ENCODE measurements at regions not wholly inside any gene's neighbourhood (a gene's known extent, or its start where the extent isn't known, plus 50 kb on each side); places are given as distances from the start of the nearest gene placed in this dataset.

- no peaks in the 10 kb centered on the region for H3K9me3 ChIP-seq (ENCODE audit: control insufficient read depth in 4 of 4, low read length in 3 of 4)
- H3K4me1 ChIP-seq (ENCODE audit: control insufficient read depth in 4 of 4, insufficient read depth in 4 of 4, low read length in 3 of 4) = no peaks in the 10 kb centered on the region
- H3K9ac ChIP-seq (ENCODE audit: low read depth in 1 of 2, low read length in 2 of 2) = no peak overlapping the region
- H3K27me3 ChIP-seq (ENCODE audit: control insufficient read depth in 4 of 4, insufficient read depth in 4 of 4, low read length in 3 of 4) = no peaks in the 10 kb centered on the region
- H3K36me3 ChIP-seq (ENCODE audit: control insufficient read depth in 4 of 4, insufficient read depth in 3 of 4, low read depth in 1 of 4, low read length in 3 of 4) = no peaks in the 10 kb centered on the region
- no peak for TF ChIP-seq NR2F2 (IDR thresholded peaks at IDR 0.05)
- TF ChIP-seq YY1 (IDR thresholded peaks at IDR 0.05) = no peak
- H3K27ac ChIP-seq (ENCODE audit: low read depth in 1 of 2, low read length in 2 of 2) = no peak overlapping the region
- no peak overlapping the region for H3K4me3 ChIP-seq (ENCODE audit: low read depth in 1 of 3, low read length in 3 of 3)
- no peak for DNase-seq (ENCODE audit: low spot score)
- WGBS = 81% methylated on average over 4 of the region's 4 CpGs
Observed at GRCh38 chr4:96992443-96992842, 1150.8 kb downstream of the STPG2 start.

DNA sequence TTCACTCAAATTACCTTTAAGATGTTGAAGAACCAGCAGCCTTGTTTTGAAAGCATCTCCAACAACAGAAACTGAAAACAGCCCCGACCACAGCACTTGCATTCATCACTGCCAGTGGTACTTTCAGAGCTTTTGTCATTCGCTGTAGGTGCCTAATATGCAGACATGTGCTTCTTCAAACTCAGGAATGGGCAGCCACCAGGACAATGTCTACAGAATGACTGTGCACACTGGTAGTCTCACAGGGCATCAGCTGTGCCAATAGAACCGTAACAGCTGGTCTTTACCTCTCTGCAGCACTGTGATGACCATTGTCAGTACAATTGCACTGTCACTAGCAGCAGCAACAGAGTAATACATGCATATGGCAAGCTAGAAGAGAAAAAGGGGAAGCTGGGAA is 1149.7 kb downstream of the STPG2 start:
- Histone ChIP-seq H3K4me1 (ENCODE audit: control insufficient read depth in 4 of 4, insufficient read depth in 4 of 4, low read length in 3 of 4) (no peaks in the 10 kb centered on the region), H3K27ac (ENCODE audit: low read depth in 1 of 2, low read length in 2 of 2) (no peak overlapping the region), H3K9me3 (ENCODE audit: control insufficient read depth in 4 of 4, low read length in 3 of 4) (no peaks in the 10 kb centered on the region), H3K4me3 (ENCODE audit: low read depth in 1 of 3, low read length in 3 of 3) (no peak overlapping the region), H3K27me3 (ENCODE audit: control insufficient read depth in 4 of 4, insufficient read depth in 4 of 4, low read length in 3 of 4) (no peaks in the 10 kb centered on the region), H3K9ac (ENCODE audit: low read depth in 1 of 2, low read length in 2 of 2) (no peak overlapping the region), H3K36me3 (ENCODE audit: control insufficient read depth in 4 of 4, insufficient read depth in 3 of 4, low read depth in 1 of 4, low read length in 3 of 4) (no peaks in the 10 kb centered on the region)
- no peak for DNase-seq (ENCODE audit: low spot score)
- WGBS = 61% methylated on average over 3 of the region's 3 CpGs
- TF ChIP-seq CTCF (IDR thresholded peaks at IDR 0.05; ENCODE audit: low read depth, low read length, missing input control) (no peak), RXRA (IDR thresholded peaks at IDR 0.05) (no peak), HNF4A (conservative IDR thresholded peaks at IDR 0.05) (no peak), MAX (IDR thresholded peaks at IDR 0.05) (no peak), RAD21 (IDR thresholded peaks at IDR 0.05) (no peak), TAF1 (conservative IDR thresholded peaks at IDR 0.05) (no peak), JUND (IDR thresholded peaks at IDR 0.05) (no peak), YY1 (IDR thresholded peaks at IDR 0.05) (no peak), GABPA (IDR thresholded peaks at IDR 0.05 in 1 of 2, conservative IDR thresholded peaks at IDR 0.05 in 1 of 2) (no peak), FOXA2 (IDR thresholded peaks at IDR 0.05) (no peak), ZBTB33 (IDR thresholded peaks at IDR 0.05) (no peak), NR2F2 (IDR thresholded peaks at IDR 0.05) (no peak), EGR1 (IDR thresholded peaks at IDR 0.05; ENCODE audit: low read depth in 2 of 2) (no peak)
- TF ChIP-seq, protein P1, sequence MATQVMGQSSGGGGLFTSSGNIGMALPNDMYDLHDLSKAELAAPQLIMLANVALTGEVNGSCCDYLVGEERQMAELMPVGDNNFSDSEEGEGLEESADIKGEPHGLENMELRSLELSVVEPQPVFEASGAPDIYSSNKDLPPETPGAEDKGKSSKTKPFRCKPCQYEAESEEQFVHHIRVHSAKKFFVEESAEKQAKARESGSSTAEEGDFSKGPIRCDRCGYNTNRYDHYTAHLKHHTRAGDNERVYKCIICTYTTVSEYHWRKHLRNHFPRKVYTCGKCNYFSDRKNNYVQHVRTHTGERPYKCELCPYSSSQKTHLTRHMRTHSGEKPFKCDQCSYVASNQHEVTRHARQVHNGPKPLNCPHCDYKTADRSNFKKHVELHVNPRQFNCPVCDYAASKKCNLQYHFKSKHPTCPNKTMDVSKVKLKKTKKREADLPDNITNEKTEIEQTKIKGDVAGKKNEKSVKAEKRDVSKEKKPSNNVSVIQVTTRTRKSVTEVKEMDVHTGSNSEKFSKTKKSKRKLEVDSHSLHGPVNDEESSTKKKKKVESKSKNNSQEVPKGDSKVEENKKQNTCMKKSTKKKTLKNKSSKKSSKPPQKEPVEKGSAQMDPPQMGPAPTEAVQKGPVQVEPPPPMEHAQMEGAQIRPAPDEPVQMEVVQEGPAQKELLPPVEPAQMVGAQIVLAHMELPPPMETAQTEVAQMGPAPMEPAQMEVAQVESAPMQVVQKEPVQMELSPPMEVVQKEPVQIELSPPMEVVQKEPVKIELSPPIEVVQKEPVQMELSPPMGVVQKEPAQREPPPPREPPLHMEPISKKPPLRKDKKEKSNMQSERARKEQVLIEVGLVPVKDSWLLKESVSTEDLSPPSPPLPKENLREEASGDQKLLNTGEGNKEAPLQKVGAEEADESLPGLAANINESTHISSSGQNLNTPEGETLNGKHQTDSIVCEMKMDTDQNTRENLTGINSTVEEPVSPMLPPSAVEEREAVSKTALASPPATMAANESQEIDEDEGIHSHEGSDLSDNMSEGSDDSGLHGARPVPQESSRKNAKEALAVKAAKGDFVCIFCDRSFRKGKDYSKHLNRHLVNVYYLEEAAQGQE (IDR thresholded peaks at IDR 0.05) = no peak
- TF ChIP-seq, protein P2, sequence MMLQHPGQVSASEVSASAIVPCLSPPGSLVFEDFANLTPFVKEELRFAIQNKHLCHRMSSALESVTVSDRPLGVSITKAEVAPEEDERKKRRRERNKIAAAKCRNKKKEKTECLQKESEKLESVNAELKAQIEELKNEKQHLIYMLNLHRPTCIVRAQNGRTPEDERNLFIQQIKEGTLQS (IDR thresholded peaks at IDR 0.05) = no peak

All from liver (tissue), 8 donors.